MCF 10A (cell line): ENCODE measurements at regions not wholly inside any gene's neighbourhood (a gene's known extent, or its start where the extent isn't known, plus 50 kb on each side); places are given as distances from the start of the nearest gene placed in this dataset.
"Not testable (repeated sequence)": the region's sequence is repeated elsewhere in the genome, so short reads cannot be mapped to it uniquely, and the experiment has no call there.

Experiments used
- BruUV-seq: library from RNA; stranded (reverse); fragments of 400-500 nt; replicated peaks from 2 replicates; lab custom pipeline; 2021; lab: Mats Ljungman, UMichigan
- CTCF ChIA-PET: fragments of 300-600 bp; sonication (Branson Sonifier 250); formaldehyde crosslinking; extraction: SDS; loops from one replicate; lab custom pipeline; 2021; ENCODE audit warnings: antibody characterized with exemption, inconsistent platforms; lab: Yijun Ruan, JAX
- POLR2A ChIA-PET: fragments of 300-600, 350-650 bp; sonication (Branson Sonifier 250); formaldehyde crosslinking; extraction: SDS; loops from one replicate; lab custom pipeline; 2020; ENCODE audit warnings: antibody characterized with exemption, inconsistent platforms; lab: Yijun Ruan, JAX
- DNase-seq: peaks from one replicate; pipeline ENCODE4 v3.0.0-alpha.2; 2018; ENCODE audit not compliant: unreplicated experiment
- H3K27ac Mint-ChIP-seq: one replicate; pipeline ENCODE4 v1.8.0; 2022; ENCODE audit warnings: mild to moderate bottlenecking, low read depth, mixed read lengths; ENCODE audit not compliant: unreplicated experiment
- H3K27me3 Mint-ChIP-seq: one replicate; pipeline ENCODE4 v1.8.0; 2022; ENCODE audit warnings: mixed read lengths; ENCODE audit not compliant: insufficient read depth, unreplicated experiment
- H3K36me3 Mint-ChIP-seq: one replicate; pipeline ENCODE4 v1.8.0; 2022; ENCODE audit warnings: mild to moderate bottlenecking, moderate library complexity, mixed read lengths; ENCODE audit not compliant: insufficient read depth, unreplicated experiment
- H3K4me1 Mint-ChIP-seq: one replicate; pipeline ENCODE4 v1.8.0; 2022; ENCODE audit warnings: mixed read lengths; ENCODE audit not compliant: insufficient read depth, unreplicated experiment
- H3K4me3 Mint-ChIP-seq: one replicate; pipeline ENCODE4 v1.8.0; 2022; ENCODE audit warnings: mild to moderate bottlenecking, moderate library complexity, mixed read lengths; ENCODE audit not compliant: unreplicated experiment
- H3K9me3 Mint-ChIP-seq: one replicate; pipeline ENCODE4 v1.8.0; 2022; ENCODE audit warnings: mixed read lengths; ENCODE audit not compliant: unreplicated experiment
- intact Hi-C: fragments of 100-400 bp; cut with micrococcal nuclease; formaldehyde crosslinking; loops from 2 replicates; pipeline ENCODE4 v1.14.1; 2022
- TF ChIP-seq, protein P1 (sequence below): fragments of 200-600 bp; IDR thresholded peaks from one replicate; pipeline ENCODE4 v1.8.0; 2022; ENCODE audit warnings: antibody characterized with exemption, mild to moderate bottlenecking; ENCODE audit not compliant: unreplicated experiment

DNA sequence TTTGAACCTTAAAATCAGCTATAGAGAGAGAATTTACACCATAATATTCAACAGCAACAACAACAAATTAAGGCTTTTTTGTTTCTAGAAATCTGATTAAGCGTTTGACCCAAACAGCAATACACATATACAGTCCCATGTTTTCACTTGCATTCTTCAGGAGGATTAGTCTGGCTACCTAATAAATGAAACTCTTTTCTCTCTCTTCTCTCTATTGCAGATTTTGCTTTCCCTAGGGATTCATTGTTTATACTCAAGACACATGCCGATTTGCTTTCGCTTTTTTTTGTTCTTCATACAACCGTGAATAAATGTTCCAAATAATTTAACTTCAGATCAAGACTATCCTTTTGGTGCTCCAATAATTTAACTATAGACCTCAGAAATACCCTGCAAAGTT is 162.4 kb upstream of the PTBP2 start:
- Mint-ChIP-seq H3K27me3 (no peaks in the 10 kb centered on the region), H3K9me3 (no peaks in the 10 kb centered on the region), H3K4me1 (peaks cover 17% of the 10 kb centered on the region), H3K4me3 (no peak overlapping the region), H3K36me3 (peaks cover 4% of the 10 kb centered on the region), H3K27ac (peak overlapping the region; percentile 92)
- CTCF ChIA-PET, result no interaction called here
- TF ChIP-seq, protein P1, sequence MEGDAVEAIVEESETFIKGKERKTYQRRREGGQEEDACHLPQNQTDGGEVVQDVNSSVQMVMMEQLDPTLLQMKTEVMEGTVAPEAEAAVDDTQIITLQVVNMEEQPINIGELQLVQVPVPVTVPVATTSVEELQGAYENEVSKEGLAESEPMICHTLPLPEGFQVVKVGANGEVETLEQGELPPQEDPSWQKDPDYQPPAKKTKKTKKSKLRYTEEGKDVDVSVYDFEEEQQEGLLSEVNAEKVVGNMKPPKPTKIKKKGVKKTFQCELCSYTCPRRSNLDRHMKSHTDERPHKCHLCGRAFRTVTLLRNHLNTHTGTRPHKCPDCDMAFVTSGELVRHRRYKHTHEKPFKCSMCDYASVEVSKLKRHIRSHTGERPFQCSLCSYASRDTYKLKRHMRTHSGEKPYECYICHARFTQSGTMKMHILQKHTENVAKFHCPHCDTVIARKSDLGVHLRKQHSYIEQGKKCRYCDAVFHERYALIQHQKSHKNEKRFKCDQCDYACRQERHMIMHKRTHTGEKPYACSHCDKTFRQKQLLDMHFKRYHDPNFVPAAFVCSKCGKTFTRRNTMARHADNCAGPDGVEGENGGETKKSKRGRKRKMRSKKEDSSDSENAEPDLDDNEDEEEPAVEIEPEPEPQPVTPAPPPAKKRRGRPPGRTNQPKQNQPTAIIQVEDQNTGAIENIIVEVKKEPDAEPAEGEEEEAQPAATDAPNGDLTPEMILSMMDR, result no peak
- DNase-seq, result no peak
- POLR2A ChIA-PET, result interaction anchor here (0.9 to 1.7 kb wide), 3 partner anchors 20 to 189 kb away, joined by 3 to 5 read pairs (median 4); no protein-coding TSS in a partner anchor
- BruUV-seq, result no TSS peak
- intact Hi-C loops, result no loop called here

DNA sequence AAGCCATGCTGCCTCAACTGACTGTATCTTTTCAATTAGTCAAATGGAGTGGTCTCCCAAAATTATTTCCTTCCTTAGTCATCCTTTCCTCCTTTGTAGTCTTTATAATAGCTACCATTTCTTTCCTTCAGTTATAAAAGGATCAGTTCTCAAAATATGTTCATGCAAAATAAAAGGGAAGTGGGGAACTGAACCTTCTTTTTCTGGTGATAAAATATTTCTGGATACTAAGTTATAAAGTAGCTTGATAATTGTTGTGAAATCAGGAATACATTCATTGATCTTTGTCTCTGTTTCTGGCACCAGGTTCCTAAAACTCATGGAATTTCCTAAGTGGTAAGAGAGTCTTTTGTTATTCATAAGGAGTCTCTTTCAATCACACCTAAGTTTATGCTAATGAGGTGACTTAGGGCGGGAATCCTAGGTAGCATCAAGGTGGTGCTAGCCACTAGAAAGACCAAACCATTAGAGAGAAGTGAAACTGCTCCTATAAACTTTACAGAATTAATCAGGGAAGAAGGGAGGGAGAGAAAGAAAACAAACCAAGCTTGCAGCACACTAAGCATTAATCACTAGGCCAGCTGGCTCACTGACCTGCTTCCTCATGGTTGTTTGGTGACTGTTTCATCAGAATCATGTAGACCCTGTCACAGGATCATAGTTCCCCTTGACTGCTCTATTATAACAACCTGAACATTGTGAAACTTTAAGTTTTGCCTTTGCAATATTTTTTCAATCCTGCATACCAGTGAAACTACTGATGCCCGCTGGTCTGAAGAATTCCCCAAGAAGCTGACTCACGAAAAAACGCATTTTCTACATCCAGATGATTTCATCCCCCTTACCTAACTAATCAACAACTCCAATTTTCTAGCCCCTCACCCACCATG is 161.6 kb upstream of the PTBP2 start:
- intact Hi-C loops, result loop anchor here (1.0 to 10.0 kb wide), 4 partner anchors 144 to 325 kb away; no protein-coding TSS in a partner anchor
- ChIA-PET CTCF (interaction anchor here (0.6 to 1.1 kb wide), 2 partner anchors 264 to 1270 kb away, joined by 3 read pairs; no protein-coding TSS in a partner anchor), POLR2A (interaction anchor here (0.6 to 1.7 kb wide), 7 partner anchors 9 to 802 kb away, joined by 3 to 5 read pairs (median 3); no protein-coding TSS in a partner anchor)
- peaks cover 17% of the 10 kb centered on the region for H3K4me1 Mint-ChIP-seq
- TSS peak; percentile 62 for BruUV-seq
- TF ChIP-seq, protein P1, result no peak
- peaks cover 4% of the 10 kb centered on the region for H3K36me3 Mint-ChIP-seq
- no peaks in the 10 kb centered on the region for H3K27me3 Mint-ChIP-seq
- peak; percentile 83 for DNase-seq
- H3K9me3 Mint-ChIP-seq, result no peaks in the 10 kb centered on the region
- peak overlapping the region; percentile 92 for H3K27ac Mint-ChIP-seq
- peak overlapping the region; percentile 51 for H3K4me3 Mint-ChIP-seq

DNA sequence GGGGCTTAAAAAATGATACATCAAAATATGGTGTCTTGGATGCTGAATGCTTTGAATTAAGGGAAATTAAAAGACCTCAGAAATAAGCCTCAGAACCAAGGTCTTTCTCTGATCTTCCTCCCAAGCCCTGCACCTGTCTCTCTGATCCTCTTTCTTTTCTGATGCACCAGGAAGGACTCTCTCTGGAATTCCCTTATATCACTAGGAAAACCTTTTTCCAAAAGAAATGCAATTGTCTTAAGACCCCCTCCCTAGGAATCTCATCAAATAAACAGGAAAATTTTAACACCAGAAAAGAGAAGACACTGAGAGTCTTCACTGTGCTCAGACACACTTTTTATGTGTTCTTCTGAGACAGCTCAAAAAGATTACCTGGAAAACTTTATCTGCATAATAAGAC is 159.5 kb upstream of the PTBP2 start:
- TF ChIP-seq, protein P1, result no peak
- H3K4me3 Mint-ChIP-seq, result no peak overlapping the region

DNA sequence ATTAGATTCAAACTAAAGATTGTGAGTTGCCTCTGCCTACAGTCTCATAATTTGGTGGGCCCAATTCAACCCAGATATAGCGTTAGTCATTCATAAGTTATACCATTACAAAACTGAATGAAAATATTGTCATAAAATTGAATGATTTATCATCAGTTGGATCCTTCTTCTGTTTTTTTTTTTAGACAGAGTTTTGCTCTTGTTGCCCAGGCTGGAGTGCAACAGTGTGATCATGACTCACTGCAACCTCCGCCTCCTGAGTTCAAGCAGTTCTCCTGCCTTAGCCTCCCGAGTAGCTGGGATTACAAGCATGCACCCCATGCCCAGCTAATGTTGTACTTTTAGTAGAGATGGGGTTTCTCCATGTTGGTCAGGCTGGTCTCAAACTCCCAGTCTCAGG is 157.2 kb upstream of the PTBP2 start:
- CTCF ChIA-PET, result not testable (repeated sequence)
- H3K27ac Mint-ChIP-seq, result peak overlapping the region; percentile 7
- POLR2A ChIA-PET, result interaction anchor here (0.6 kb wide), 1 partner anchor 209 kb away, joined by 4 read pairs; no protein-coding TSS in a partner anchor

More for the DNA sequence above, 159.5 kb upstream of the PTBP2 start:
- Mint-ChIP-seq H3K27me3 (no peaks in the 10 kb centered on the region), H3K27ac (peak overlapping the region; percentile 25), H3K4me1 (peaks cover 17% of the 10 kb centered on the region), H3K36me3 (peaks cover 4% of the 10 kb centered on the region), H3K9me3 (no peaks in the 10 kb centered on the region)
- no TSS peak for BruUV-seq
- CTCF ChIA-PET, result no interaction called here
- DNase-seq, result no peak
- intact Hi-C loops, result loop anchor here (10.0 kb wide), 1 partner anchor 327 kb away; no protein-coding TSS in a partner anchor
- POLR2A ChIA-PET, result no interaction called here

More for the DNA sequence above, 157.2 kb upstream of the PTBP2 start:
- intact Hi-C loops, result loop anchor here (10.0 kb wide), 1 partner anchor 330 kb away; no protein-coding TSS in a partner anchor
- H3K36me3 Mint-ChIP-seq, BruUV-seq, H3K4me3 Mint-ChIP-seq, H3K27me3 Mint-ChIP-seq, H3K9me3 Mint-ChIP-seq, DNase-seq: not testable (repeated sequence)
- peaks cover 13% of the 10 kb centered on the region for H3K4me1 Mint-ChIP-seq
